22Rv1 (cell line): ENCODE measurements at regions not wholly inside any gene's neighbourhood (a gene's known extent, or its start where the extent isn't known, plus 50 kb on each side); places are given as distances from the start of the nearest gene placed in this dataset.

Experiments
- H3K27ac ChIP-seq: fragments of 450-650 bp; 2 replicates; pipeline ENCODE4 v1.5.1; 2017
- CTCF ChIP-seq: fragments of 450-650 bp; IDR thresholded peaks from 2 replicates; pipeline ENCODE4 v1.5.1; 2017; ENCODE audit warnings: mild to moderate bottlenecking
- ZFX ChIP-seq: fragments of 450-650 bp; IDR thresholded peaks from 2 replicates; pipeline ENCODE4 v1.6.1; 2017; ENCODE audit warnings: antibody characterized with exemption, borderline replicate concordance

- no peak for TF ChIP-seq CTCF
- no peak for TF ChIP-seq ZFX
- no peak overlapping the region for H3K27ac ChIP-seq
Measured at GRCh38 chr18:22846697-22847096, 86.4 kb upstream of the RBBP8 start.

GRCh38 chr18:22847392-22847791, 85.7 kb upstream of the RBBP8 start:
- no peak for TF ChIP-seq ZFX
- no peak for TF ChIP-seq CTCF
- no peak overlapping the region for H3K27ac ChIP-seq

DNA sequence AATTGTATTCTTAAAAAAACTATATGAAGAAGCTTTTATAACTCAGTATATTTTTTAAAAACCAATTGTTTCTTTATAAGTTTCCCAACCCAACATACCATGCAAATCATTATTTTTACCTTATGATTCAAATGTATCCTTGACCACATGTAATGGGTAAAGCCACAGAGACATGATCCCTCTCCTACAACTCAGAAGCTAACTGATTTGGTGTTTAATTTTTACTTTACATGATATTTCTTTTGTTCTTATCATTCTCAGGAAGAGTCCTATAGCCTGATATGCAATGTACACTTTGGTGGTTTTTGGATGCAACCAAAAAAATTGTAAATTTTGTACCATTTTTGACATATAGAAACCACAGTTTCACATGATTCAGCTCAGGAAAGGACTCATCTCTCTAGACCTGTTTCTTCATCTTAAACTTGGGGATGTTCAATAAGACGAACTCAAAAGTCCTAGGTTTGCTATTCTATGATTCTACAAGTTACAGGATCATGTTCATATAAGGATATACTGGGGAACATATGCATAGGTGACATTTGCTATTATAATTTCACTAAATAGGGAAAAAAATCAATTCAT, 85.2 kb upstream of the RBBP8 start:
- TF ChIP-seq CTCF: no peak
- no peak for TF ChIP-seq ZFX

DNA sequence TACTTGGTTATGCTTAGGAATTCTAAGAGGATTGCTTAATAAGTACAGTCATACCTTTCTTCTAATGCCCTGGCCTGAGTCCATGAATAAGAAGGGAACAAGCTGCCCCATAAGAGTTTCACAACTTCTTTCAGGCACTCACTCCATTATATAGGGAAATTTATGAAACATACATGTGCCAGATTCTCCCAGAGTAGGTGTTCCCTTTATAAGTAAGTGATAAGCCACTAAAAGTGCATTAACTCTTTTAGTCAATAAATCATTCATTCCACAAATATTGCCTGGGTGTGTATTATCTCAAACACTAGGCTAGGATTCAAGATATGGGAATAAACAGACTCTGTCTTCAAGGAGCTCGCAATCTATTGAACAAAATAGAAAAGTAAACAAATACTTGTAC, 84.5 kb upstream of the RBBP8 start:
- no peak overlapping the region for H3K27ac ChIP-seq
- no peak for TF ChIP-seq ZFX
- no peak for TF ChIP-seq CTCF

More for the DNA sequence above, 85.2 kb upstream of the RBBP8 start:
- no peak overlapping the region for H3K27ac ChIP-seq

DNA sequence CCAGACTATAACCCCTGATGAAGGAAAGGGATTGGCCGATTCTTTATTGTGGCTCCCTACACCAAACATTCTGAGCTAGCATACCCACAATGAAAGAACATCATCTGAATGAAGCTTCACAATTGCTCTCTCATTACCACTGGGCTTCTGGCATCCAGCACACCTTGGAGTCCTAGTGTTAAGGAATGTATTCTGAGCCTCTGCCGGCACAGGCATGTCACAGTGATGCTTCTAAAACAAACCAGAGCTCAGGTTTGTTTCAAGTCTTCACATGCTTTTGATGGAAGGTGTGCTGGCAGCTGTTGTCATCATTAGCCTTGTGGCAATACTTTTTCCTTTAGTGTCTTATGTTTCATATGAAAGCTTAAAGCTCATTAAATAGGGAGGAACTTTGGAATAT, 76.3 kb upstream of the RBBP8 start:
- no peak overlapping the region for H3K27ac ChIP-seq
- TF ChIP-seq ZFX (no peak), CTCF (no peak)

GRCh38 chr18:22858121-22858520, 75.0 kb upstream of the RBBP8 start:
- TF ChIP-seq ZFX (no peak), CTCF (no peak)
- H3K27ac ChIP-seq: no peak overlapping the region

- TF ChIP-seq CTCF: no peak
- TF ChIP-seq ZFX: no peak
- no peak overlapping the region for H3K27ac ChIP-seq
Measured at GRCh38 chr18:22860807-22861206, 72.3 kb upstream of the RBBP8 start.
